Activated T-cell treated with anti-CD3 and anti-CD28 coated beads for 24 hours (primary cell): ENCODE measurements at regions not wholly inside any gene's neighbourhood (a gene's known extent, or its start where the extent isn't known, plus 50 kb on each side); places are given as distances from the start of the nearest gene placed in this dataset.
"Not testable (repeated sequence)": the region's sequence is repeated elsewhere in the genome, so short reads cannot be mapped to it uniquely, and the experiment has no call there.

Source experiments
- DNase-seq: peaks from one replicate; pipeline ENCODE4 v3.0.0-alpha.2; 2020; ENCODE audit warnings: low read depth

DNA sequence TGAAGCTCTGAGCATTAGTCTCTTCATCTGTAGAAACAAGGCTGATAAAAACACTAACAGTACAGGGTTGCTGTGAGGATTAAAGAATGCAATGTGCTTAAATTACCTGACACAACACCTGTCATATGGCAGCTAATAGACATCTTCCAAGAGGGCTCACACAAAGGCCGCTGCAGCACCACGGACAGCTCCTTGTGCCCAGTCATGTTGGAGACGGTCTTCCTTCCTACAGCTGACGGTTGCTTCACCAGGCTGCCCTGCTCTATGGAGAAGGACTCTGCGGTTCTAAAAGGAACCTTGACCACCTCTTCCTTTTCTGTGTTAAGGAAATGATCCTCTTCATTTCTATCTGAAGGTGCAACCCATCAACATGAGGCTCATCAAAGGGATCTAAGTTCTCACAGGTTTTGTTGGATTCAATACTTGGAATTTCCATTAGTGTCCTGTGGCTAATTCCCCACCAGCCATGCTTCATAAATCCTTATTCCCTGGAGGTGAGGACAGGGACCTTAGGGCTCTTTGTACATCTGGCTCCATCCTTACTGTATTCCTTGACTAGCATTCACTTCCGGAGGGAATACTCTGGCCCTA lies 138.9 kb upstream of the CES5A start:
- DNase-seq = no peak

DNA sequence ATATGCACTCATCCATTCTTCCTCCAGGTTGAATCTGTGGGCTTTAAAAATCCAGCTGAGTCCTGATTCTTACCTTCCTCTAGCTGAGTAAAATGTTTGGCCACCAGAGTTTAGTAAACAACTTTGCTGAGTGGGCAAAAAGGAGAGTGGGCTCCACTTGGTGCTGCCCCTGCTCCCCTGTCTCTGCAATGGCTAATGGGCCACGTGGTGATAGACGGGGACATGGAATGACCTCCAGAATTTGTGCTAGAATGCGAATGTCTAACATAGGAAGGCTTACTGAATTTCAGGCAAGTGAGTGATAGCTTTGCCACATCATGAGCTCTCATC lies 137.3 kb upstream of the CES5A start:
- DNase-seq = no peak

GRCh38 chr16:56011808-56012481 lies 136.8 kb upstream of the CES5A start:
- no peak for DNase-seq

- DNase-seq = no peak
Observed at GRCh38 chr16:56005958-56006357, 130.8 kb upstream of the CES5A start.

DNA sequence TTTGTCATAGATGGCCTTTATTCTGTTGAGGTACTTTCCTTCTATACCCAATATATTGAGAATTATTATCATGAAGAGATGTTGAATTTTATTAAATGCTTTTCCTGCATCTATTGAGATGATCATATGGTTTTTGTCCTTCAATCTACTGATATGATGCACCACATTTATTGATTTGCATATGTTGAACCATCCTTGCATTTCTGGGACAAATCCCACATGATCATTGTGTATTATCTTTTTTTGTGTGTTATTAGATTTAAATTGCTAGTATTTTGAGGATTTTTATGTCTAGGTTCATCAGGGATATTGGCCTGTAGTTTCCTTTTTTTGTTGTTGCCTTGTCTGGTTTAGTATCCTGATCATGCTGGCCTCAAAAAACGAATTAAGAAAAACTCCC lies 124.5 kb upstream of the CES5A start:
- no peak for DNase-seq

DNA sequence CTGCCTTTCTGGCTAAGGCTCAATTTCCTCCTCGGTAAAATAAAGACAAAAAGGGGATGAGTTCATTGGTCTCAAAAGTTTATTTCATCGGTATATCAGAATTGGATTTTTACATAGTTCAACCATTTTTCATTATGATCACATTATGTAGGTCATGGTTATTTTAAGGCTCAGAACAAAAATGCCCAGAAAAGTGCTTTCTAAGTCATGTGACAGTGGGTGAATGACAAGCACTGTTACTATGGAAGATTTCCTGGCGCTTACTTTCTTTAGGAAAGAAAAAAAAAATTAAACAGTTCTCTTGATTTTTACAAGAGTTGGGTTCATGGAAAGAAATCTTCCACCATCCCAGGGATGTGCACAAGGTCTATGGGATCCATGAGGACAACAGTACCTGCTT lies 117.9 kb upstream of the CES5A start:
- DNase-seq = no peak

- DNase-seq = no peak
Observed at GRCh38 chr16:55992551-55992950, 117.4 kb upstream of the CES5A start.

- no peak for DNase-seq
Observed at GRCh38 chr16:55991843-55992242, 116.7 kb upstream of the CES5A start.

- DNase-seq = no peak
Observed at GRCh38 chr16:55989569-55989907, 114.4 kb upstream of the CES5A start.

DNA sequence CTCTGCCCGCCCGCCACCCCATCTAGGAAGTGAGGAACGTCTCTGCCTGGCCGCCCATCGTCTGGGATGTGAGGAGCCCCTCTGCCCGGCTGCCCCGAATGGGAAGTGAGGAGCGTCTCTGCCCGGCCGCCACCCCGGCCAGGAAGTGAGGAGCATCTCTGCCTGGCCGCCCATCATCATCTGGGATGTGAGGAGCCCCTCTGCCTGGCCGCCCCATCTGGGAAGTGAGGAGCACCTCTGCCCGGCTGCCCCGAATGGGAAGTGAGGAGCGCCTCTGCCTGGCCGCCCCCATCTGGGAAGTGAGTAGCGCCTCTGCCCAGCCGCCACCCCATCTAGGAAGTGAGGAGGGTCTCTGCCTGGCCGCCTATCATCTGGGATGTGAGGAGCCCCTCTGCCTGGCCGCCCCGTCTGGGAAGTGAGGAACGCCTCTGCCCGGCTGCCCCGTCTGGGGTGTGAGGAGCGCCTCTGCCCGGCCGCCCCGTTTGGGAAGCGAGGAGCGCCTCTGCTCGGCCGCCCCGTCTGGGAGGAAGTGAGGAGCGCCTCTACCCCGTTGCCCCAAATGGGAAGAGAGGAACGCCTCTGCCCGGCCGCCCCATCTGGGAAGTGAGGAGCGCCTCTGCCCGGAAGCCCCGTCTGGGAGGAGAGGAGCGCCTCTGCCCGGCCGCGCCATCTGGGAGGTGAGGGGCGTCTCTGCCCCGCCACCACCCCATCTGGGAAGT lies 113.8 kb upstream of the CES5A start:
- not testable (repeated sequence) for DNase-seq

GRCh38 chr16:55988013-55988412 lies 112.8 kb upstream of the CES5A start:
- DNase-seq = no peak

DNA sequence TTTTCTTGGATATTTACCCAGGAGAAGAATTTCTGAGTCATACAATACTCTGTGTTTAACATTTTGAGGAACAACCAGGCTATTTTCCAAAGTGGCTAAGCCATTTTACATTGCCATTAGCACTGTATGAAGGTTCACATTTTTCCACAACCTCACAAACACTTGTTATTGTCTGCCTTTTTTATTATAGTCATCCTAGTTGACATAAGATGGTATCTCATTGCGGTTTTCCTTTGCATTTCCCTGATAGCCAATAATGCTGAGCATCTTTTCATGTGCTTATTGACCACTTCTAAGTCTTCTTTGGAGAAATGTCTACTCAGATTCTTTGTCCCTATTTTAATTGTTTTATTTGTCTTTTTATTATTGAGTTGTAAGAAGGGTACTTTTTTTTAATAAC lies 107.4 kb upstream of the CES5A start:
- DNase-seq = no peak

- no peak for DNase-seq
Observed at GRCh38 chr16:55981557-55981956, 106.4 kb upstream of the CES5A start.

GRCh38 chr16:55976815-55977214 lies 101.6 kb upstream of the CES5A start:
- DNase-seq = no peak

DNA sequence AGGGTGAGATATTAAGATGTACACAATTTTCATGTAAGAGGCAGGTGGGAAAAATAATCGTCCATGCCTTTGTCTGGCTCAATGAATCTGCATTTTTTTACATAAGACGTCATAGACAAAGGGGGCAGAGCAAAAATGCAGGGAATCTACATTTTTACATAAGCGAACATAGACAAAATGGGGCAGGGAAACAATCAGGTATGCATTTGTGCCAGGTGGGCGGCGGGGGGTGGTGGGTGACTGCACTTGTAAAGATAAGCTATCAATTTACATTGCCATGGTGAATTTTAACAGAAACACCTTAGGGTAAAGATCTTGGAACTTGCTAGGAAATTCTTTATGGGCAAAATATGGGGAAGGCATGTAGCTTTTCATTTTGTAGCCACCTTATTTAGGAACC lies 96.3 kb upstream of the CES5A start:
- no peak for DNase-seq

- no peak for DNase-seq
Observed at GRCh38 chr16:55968221-55968620, 93.0 kb upstream of the CES5A start.

DNA sequence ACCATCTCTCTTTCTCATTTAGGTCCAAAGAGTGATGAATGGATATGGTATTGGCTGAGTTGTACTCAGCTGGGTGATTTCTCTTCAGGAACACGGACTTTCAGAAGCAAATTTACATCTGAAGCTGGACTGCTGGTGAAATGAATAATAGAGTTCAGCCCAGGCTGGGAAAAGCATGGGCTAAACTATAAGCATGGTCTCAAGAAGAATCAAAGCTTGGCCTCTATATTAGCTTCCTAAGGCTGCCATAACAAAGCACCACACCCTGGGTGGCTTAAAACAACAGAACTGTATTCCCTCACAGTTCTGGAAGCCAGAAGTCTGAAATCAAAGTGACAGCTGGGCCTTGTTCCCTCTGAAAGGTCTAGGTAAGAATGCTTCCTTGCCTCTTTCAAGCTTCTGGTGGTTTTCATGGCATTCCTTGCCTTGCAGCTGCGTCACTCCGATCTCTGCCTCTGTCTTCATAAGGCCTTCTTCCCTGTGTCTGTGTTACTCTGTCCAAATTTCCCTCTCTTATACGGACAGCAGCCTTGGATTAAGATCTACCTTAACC lies 89.8 kb upstream of the CES5A start:
- no peak for DNase-seq

DNA sequence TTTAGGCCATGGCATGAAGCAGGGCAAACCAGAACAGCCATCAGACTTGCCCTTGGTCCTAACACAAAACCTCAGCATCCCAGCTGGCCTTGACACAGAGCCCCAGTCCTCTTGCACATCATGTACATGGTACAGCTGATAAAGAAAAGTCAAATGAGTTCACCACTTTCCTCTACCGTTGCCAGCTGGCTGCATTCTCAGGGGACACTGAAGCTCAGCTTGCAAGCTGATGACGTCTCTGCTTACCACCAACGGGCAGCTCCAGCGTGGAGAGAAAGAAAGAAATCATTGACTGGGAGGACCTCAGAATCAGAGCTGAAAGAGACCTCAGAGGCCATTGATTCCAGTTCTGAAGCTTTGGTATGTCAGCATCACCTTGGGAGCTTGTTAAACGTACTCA lies 80.7 kb upstream of the CES5A start:
- DNase-seq = no peak

DNA sequence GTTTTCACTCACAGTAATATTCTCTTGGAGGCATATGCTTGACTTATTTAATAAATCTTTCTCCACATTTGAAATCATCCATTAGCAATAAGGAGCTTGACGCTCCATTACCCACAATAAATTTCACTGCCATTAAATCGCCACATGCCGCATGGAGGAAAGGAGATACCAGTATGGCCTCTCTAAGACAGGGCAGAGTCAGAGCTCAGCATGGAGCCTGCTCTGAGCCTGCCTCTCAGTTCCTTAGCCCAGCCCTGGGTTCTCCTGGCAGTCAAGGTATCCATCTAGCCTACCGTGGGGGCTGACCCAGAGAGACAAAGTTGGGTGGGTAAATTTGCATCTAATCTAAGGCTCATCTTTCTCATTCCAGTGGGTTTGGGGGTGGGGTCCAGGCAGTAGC lies 80.3 kb upstream of the CES5A start:
- no peak for DNase-seq

GRCh38 chr16:55954906-55955305 lies 79.7 kb upstream of the CES5A start:
- no peak for DNase-seq

DNA sequence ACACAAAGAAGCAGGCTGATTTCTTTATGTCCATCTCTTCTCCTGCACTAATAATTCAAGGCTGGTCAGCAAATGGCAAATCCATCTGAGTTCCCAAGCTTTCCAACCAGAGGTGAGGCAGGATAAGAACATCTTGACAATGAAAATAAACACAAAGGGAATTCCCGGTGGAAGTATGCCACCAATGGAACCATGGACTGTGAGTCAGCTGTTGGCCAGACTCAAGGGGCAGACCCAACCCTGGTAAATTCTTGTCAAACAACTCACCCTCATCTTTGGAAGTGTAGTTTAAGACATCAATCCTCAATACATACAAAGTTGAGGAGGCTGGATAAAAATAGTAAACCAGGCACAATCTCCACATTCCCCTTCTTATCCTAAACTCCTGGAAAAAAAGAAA lies 74.3 kb upstream of the CES5A start:
- no peak for DNase-seq

- no peak for DNase-seq
Observed at GRCh38 chr16:55948230-55948629, 73.1 kb upstream of the CES5A start.

DNA sequence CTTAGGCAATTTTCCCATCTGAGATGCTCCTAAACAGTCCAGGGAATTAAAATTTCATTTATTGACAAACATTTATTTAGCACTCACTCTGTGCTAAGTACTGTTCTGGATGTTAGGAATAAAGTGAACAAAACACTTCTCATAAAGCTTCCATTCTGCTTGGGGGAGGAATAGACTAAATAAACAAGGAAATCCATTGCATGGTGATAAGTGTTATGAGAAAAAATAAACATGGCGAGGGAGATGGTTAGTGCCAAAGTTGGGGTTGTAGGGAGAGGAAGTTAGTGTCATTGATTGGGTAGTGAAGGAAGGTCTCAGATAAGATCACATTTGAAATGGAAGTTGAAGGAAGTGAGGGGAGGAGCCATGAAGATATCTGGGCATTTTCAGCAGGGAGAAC lies 72.2 kb upstream of the CES5A start:
- DNase-seq = no peak

GRCh38 chr16:55944377-55944802 lies 69.2 kb upstream of the CES5A start:
- DNase-seq = peak; percentile 30
